ENCODE measurements at regions not wholly inside any gene's neighbourhood (a gene's known extent, or its start where the extent isn't known, plus 50 kb on each side); places are given as distances from the start of the nearest gene placed in this dataset. TPM values are rescaled to one million over a fixed set of nuclear protein-coding genes. Genes with fewer than 3 reads are reported as not detected.
"Not testable (repeated sequence)": the region's sequence is repeated elsewhere in the genome, so short reads cannot be mapped to it uniquely, and the experiment has no call there.

GRCh38 chr20:47847884-47848485, 62.7 kb upstream of the SULF2 start:
- no peak for DNase-seq (ENCODE audit: low spot score)

GRCh38 chr20:47847220-47847619, 61.9 kb upstream of the SULF2 start:
- not testable (repeated sequence) for DNase-seq (ENCODE audit: low spot score)

- DNase-seq (ENCODE audit: low spot score) = not testable (repeated sequence)
Measured at GRCh38 chr20:47846651-47847050, 61.4 kb upstream of the SULF2 start.

GRCh38 chr20:47845382-47845977, 60.2 kb upstream of the SULF2 start:
- not testable (repeated sequence) for DNase-seq (ENCODE audit: low spot score)

- DNase-seq (ENCODE audit: low spot score) = peak; percentile 43
Measured at GRCh38 chr20:47844568-47844906, 59.3 kb upstream of the SULF2 start.

GRCh38 chr20:47843886-47844567, 58.7 kb upstream of the SULF2 start:
- DNase-seq (ENCODE audit: low spot score) = peak; percentile 85

GRCh38 chr20:47842950-47843349, 57.7 kb upstream of the SULF2 start:
- not testable (repeated sequence) for DNase-seq (ENCODE audit: low spot score)

- DNase-seq (ENCODE audit: low spot score) = not testable (repeated sequence)
Measured at GRCh38 chr20:47842004-47842403, 56.7 kb upstream of the SULF2 start.

GRCh38 chr20:47836256-47836817, 51.1 kb upstream of the SULF2 start:
- DNase-seq (ENCODE audit: low spot score) = not testable (repeated sequence)

Small RNA genes in the stretch of these regions (small RNA-seq; reads per million reads assigned to genes)
- gene RNA5SP486 = 1.5 reads per million, percentile 55 among the genes with 10 or more reads in this experiment
- not detected for gene RNU7-144P
- not detected for gene RNU7-92P
